Urinary bladder (tissue), 3 donors: ENCODE measurements at regions not wholly inside any gene's neighbourhood (a gene's known extent, or its start where the extent isn't known, plus 50 kb on each side); places are given as distances from the start of the nearest gene placed in this dataset.

Experiments used
- DNase-seq: peaks from one replicate; pipeline ENCODE4 v3.0.0-alpha.2; 2015; ENCODE audit errors: extremely low spot score
- H3K27ac ChIP-seq: one replicate; pipeline ENCODE4 v1.5.1; 2013; ENCODE audit warnings: low read depth, mild to moderate bottlenecking, moderate library complexity
- H3K36me3 ChIP-seq: one replicate; pipeline ENCODE4 v1.6.1; 2013; ENCODE audit warnings: mild to moderate bottlenecking, moderate library complexity; ENCODE audit not compliant: insufficient read depth
- H3K4me1 ChIP-seq: one replicate; pipeline ENCODE4 v1.6.1; 2013; ENCODE audit warnings: mild to moderate bottlenecking, moderate library complexity; ENCODE audit not compliant: insufficient read depth
- H3K4me3 ChIP-seq: one replicate; pipeline ENCODE4 v1.5.1; 2013; ENCODE audit warnings: low read depth, low read length
- WGBS: extraction: QIAGEN DNeasy Blood & Tissue Kit; methylation state at CpG from one replicate; pipeline ENCODE4 v1.1.7; 2013; 5-methylcytosine and 5-hydroxymethylcytosine counted together
- donor health status: healthy with polysubstance abuse.
- donor health status: healthy.

DNA sequence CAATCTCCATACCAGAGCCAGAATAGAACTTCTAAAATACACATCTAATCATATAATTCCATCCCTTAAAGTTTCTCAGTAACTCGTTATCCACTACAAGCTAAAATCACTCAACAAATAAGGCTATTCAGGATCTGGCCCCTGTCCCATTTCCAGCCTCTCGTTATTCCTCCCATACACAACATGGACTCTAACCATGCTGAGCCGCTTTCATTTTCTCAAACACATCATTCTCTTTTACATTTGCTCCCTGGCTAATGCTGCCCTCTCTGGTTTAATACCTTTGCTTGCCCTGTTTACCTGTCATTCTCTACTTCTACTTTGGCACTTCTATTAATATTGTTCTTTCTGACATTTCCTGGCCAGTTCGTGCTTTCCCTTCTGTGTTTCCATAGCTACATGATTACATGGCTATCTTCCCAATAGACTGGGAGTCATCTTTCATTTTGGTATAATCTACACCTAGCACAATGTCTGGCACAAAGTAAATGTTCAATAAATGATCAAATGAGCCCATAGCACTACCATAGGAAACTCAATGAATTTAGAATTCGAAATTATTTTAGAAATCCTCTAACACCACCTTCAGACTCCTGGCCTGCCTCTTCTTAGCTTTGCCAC lies 163.6 kb upstream of the VRK2 start:
- 73% methylated on average over 5 of the region's 5 CpGs for WGBS
- H3K27ac ChIP-seq: no peak overlapping the region
- no peaks in the 10 kb centered on the region for H3K36me3 ChIP-seq
- H3K4me1 ChIP-seq: no peaks in the 10 kb centered on the region
- H3K4me3 ChIP-seq: no peak overlapping the region
- DNase-seq: no peak

DNA sequence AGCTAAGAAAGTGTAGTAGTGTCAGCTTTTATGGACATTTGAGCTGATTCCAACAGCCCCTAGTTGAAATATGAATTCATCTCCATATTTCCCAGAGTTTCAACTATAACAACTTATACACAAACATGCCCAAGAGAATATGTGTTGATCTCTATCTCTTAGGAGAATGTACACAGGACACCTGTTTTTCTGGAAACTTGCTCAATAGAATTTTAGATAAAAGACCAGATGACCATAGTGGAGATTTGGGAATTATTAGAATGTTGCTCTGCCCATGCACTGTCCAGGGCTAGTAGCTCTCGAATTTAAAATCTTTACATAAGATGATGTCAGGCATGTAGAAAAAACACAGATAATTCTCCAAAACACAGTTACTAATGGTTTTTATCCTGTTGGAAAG lies 162.3 kb upstream of the VRK2 start:
- H3K36me3 ChIP-seq: no peaks in the 10 kb centered on the region
- 63% methylated on average over 1 of the region's 1 CpG for WGBS
- DNase-seq: no peak
- H3K4me1 ChIP-seq: no peaks in the 10 kb centered on the region
- H3K27ac ChIP-seq: no peak overlapping the region
- H3K4me3 ChIP-seq: no peak overlapping the region

DNA sequence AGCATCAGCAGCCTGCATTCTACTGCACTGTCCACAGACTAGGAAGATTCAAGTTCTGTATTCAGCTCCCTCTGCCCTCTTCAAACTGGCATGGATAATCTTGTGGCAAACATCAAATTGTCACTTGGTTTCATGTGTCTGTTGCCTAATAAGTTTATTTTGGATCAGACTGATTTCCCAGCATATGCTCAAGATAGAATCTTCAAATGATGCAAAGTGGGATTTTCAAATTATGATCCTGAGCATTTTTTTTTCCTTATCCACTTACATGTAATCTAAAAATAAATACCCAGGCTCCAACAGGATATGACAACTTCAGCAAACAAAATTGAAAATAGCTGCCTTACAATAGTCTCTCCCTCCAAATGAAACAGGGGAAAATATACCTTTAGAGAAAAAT lies 160.9 kb upstream of the VRK2 start:
- Histone ChIP-seq H3K36me3 (no peaks in the 10 kb centered on the region), H3K4me3 (no peak overlapping the region)

DNA sequence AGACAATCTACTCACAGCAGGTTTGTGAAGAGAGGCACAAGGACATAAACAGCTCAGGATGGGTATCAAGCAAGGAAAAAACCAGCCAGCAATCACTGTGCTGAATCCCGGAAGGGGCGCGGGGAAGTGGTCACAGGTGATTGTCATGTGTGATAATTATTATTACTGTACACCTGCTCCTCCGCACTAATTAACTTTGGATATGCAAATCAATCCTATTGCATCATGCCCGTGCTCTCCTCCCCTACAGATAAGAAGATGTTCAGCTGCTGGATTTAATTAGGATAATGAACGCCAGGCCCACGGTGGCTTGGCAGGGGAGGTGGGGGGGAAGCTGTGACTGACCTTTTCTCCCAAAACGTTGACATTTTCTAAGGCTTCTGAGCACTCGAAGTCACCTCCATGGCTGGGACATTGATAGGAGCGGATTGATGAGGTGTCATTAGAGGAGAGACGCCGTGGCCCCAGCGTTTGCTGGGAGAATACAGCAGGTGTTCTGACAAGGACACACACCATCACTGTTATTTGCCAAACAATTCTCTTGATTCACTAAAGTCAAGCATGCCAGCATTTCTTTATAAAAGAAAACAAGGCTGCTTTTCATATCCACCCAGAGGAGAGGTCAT lies 160.3 kb upstream of the VRK2 start:
- DNase-seq: no peak
- Histone ChIP-seq H3K36me3 (no peaks in the 10 kb centered on the region), H3K27ac (no peak overlapping the region), H3K4me3 (no peak overlapping the region), H3K4me1 (no peaks in the 10 kb centered on the region)
- WGBS: 57% methylated on average over 13 of the region's 13 CpGs

More for the DNA sequence above, 160.9 kb upstream of the VRK2 start:
- H3K27ac ChIP-seq: no peak overlapping the region
- H3K4me1 ChIP-seq: no peaks in the 10 kb centered on the region
- no peak for DNase-seq

DNA sequence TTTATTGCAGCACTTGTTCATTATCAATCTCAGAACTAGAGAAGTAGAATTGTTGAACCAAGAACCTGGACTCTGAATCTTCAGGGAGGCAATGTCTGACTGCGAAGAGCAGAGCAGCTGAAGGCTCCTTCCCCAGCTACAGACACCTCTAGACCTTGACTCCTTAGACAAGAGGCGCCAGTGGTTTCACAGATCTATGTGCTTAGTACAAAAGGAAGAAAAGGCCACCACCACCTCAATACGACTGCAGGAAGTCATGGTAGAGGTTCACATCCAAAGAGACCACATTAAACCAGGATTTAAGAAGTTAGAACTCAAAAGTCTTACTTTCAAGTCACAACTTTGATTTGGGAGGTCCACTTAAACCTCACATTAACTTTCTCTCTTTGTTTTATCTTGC lies 158.1 kb upstream of the VRK2 start:
- H3K36me3 ChIP-seq: no peaks in the 10 kb centered on the region
- no peak overlapping the region for H3K27ac ChIP-seq
- no peak for DNase-seq
- WGBS: 83% methylated on average over 3 of the region's 3 CpGs
- no peaks in the 10 kb centered on the region for H3K4me1 ChIP-seq
- H3K4me3 ChIP-seq: no peak overlapping the region

DNA sequence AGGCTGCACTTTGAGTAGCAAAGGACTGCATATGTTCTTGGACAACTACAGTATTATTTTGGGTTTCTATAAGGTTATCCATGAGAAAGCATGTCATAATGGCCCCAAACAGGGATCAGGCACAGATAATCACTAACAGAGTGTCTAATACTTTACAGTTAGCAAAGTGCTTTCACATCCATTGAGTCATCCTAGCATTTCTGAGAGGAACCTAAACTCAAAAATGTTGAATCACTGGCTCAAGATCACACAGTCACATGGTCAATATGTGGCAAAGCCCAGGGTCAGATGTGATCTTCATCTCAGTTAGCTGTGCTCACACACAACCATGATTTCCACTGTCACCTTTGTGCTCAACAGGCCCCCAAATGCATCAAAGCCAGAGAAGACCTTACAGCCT lies 156.1 kb upstream of the VRK2 start:
- Histone ChIP-seq H3K36me3 (no peaks in the 10 kb centered on the region), H3K4me1 (no peaks in the 10 kb centered on the region), H3K27ac (no peak overlapping the region), H3K4me3 (no peak overlapping the region)
- DNase-seq: no peak

DNA sequence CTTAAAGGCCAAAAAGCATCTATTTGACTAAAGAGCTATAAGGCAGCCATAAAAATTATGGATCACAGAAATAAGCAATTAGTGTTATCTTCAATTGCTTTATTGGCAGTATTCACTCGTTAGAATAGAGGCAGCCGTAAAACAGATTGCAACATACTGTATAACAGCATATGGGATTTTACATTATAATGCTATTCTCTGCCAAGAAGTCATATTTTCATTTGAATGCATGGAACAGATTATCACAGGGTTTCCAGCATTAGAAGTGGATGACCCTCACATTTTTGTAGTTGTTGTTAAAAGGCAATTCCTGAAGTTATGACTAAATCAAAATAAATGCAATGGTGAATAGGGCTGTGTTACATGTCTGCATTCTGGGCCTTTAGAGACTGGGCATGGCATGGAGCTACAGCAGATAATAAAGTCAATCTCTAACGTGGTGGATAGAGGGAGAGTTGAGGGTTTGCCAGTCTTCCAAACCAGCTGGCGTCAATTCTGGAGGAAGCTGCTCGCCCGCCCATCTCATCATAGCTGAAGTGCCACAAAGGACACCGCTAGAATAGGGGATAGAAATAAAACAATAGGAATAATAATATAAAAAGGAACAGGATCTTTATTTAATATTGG lies 155.4 kb upstream of the VRK2 start:
- 76% methylated on average over 7 of the region's 7 CpGs for WGBS
- DNase-seq: no peak
- Histone ChIP-seq H3K4me1 (no peaks in the 10 kb centered on the region), H3K27ac (no peak overlapping the region), H3K36me3 (no peaks in the 10 kb centered on the region), H3K4me3 (no peak overlapping the region)

DNA sequence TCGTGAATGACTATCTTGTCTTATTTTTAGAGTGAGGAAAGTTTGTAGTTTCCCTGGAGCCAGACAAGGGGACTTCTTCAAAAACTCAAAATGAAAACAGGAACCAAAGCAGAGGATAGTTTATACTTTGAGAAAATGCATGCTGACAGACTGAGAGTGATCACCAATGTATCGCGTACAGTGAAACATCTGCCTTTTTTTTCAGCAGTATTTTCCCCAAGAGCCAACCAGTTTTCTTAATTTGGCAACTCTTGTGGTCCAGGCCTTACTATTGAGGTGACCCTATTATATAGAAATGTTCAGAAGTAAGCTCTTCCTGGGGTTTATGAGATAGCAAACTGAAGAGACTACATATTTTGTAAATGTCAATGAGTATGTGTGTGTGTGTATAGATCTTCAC lies 153.7 kb upstream of the VRK2 start:
- H3K36me3 ChIP-seq: no peaks in the 10 kb centered on the region
- no peak overlapping the region for H3K4me3 ChIP-seq
- no peaks in the 10 kb centered on the region for H3K4me1 ChIP-seq
- no peak for DNase-seq
- H3K27ac ChIP-seq: no peak overlapping the region
- WGBS: 57% methylated on average over 3 of the region's 3 CpGs

DNA sequence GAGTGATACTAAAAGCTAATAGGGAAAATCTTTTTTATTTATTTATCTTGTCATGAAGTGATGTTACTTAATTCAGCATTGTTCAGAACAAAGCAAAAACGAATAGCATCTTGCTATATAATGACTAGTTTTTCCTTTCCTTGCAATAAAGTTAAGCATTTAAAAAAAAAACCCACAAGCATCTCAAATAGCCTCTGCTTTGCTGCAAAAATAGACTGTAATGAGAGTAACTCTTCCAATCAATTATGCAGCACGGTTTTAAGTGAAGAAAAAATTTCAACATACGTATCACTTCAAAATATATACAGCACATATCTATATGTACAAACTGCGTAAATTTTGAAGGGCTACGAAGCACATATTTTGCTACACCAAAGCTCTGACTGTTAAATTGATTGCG lies 153.3 kb upstream of the VRK2 start:
- no peaks in the 10 kb centered on the region for H3K4me1 ChIP-seq
- no peak for DNase-seq
- H3K4me3 ChIP-seq: no peak overlapping the region
- no peak overlapping the region for H3K27ac ChIP-seq
- WGBS: 70% methylated on average over 6 of the region's 6 CpGs
- no peaks in the 10 kb centered on the region for H3K36me3 ChIP-seq

DNA sequence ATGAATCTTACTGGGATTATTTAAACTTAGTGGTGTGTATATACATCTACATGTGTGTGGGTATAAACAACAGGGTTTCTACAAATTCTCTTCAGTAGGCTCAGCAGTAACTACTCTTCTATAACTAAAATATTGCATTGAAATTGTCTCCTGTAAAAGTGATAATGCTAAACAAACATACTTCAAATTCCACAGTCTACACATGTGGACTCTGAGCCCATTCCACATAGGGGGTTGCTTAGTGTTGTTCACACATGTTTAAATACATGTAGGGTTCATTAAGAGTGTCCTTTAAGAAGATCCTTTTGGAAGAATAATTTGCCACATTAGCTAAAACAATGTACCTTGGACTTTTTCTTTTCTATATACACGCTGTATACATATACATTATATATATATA lies 152.8 kb upstream of the VRK2 start:
- no peak for DNase-seq
- H3K4me3 ChIP-seq: no peak overlapping the region
- 77% methylated on average over 1 of the region's 1 CpG for WGBS
- no peak overlapping the region for H3K27ac ChIP-seq
- H3K36me3 ChIP-seq: no peaks in the 10 kb centered on the region
- H3K4me1 ChIP-seq: no peaks in the 10 kb centered on the region

DNA sequence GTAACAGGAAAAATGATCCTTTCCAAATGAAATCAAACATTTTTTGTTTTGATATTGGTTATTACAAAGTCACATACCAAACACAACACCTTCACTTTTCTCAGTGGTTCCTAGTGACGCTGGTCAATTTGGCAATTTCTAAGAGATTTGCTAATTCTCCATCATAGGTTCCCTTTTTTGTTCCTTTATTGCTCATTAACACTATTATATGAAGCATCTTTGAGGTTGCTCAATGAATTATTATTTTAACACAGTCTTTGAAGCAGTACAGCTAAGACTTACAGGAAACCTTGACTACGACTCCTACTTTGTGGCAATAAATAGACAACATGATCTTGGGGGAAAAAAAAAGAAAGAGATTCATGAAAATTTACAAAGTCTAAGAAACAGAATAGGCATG lies 152.2 kb upstream of the VRK2 start:
- Histone ChIP-seq H3K27ac (no peak overlapping the region), H3K36me3 (no peaks in the 10 kb centered on the region), H3K4me3 (no peak overlapping the region), H3K4me1 (no peaks in the 10 kb centered on the region)
- DNase-seq: no peak
- 88% methylated on average over 2 of the region's 2 CpGs for WGBS

DNA sequence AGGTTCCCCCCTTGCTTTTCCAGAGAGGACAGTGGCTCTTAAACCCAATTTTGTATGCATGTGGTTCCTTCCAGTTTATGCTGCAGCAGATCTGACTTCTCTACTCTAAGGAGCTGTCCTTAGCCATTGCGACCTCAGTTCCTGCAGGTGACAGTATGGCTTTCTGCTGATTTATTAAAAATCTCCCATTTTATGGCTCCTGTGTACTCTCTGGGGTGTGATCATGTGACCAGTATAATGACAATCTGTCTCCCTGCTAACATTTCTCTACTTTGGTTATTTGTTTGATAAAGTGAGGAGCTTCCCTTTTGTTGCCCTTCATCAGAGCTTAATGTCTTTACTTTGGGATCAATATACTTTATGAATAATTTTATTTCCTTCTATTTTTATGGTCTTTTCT lies 148.7 kb upstream of the VRK2 start:
- no peak for DNase-seq
- 79% methylated on average over 1 of the region's 1 CpG for WGBS
- no peaks in the 10 kb centered on the region for H3K36me3 ChIP-seq
- H3K27ac ChIP-seq: no peak overlapping the region
- H3K4me1 ChIP-seq: no peaks in the 10 kb centered on the region
- H3K4me3 ChIP-seq: no peak overlapping the region

DNA sequence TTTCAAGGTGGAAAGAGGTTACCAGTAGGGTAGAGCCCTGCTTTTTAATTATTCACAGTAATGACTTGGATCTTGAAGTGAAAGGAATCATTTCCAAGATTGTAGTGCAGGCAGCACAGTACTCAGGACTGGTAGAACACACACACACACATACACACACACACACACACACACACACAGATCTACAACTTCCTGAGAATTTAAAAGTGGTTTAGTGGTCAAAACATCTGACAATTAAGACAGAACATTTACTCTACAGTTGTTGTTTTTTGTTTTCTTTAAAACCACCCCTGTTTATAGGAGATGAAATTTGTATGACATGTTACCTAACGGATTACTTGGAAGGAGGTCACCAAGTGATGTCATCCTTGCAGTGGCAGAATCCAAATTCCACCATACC lies 146.7 kb upstream of the VRK2 start:
- no peak overlapping the region for H3K4me3 ChIP-seq
- DNase-seq: no peak
- no peak overlapping the region for H3K27ac ChIP-seq
- 62% methylated on average over 1 of the region's 1 CpG for WGBS
- no peaks in the 10 kb centered on the region for H3K4me1 ChIP-seq
- no peaks in the 10 kb centered on the region for H3K36me3 ChIP-seq

DNA sequence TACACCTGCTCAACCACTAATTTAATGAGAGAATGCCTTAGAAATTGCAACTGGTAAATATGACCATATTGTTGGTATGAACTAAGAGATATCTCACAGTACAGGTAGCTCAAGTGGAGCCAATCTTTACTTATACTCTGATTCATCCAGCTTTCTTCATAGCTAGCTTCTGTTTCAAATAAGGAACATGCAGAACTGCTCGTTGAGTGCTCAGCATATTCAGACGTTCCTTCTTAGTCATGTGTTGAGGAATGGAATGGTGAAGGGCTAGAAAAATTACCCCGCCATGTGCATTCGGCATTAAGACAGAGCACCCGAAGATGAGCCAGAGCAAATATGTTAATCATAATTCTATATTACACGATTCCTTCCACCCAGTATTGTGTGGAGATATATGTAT lies 144.0 kb upstream of the VRK2 start:
- H3K4me1 ChIP-seq: no peaks in the 10 kb centered on the region
- no peak overlapping the region for H3K4me3 ChIP-seq
- no peak for DNase-seq
- no peaks in the 10 kb centered on the region for H3K36me3 ChIP-seq
- no peak overlapping the region for H3K27ac ChIP-seq
- 81% methylated on average over 6 of the region's 6 CpGs for WGBS
